ENCODE measurements at regions not wholly inside any gene's neighbourhood (a gene's known extent, or its start where the extent isn't known, plus 50 kb on each side); places are given as distances from the start of the nearest gene placed in this dataset.
"Not testable (repeated sequence)": the region's sequence is repeated elsewhere in the genome, so short reads cannot be mapped to it uniquely, and the experiment has no call there.

- DNase-seq, result no peak
Measured at GRCh38 chr19:28305513-28305912, 907.4 kb downstream of the UQCRFS1 start.

GRCh38 chr19:28303502-28303901 lies 909.4 kb downstream of the UQCRFS1 start:
- no peak for DNase-seq

- no peak for DNase-seq
Measured at GRCh38 chr19:28301961-28302360, 911.0 kb downstream of the UQCRFS1 start.

GRCh38 chr19:28301463-28301862 lies 911.5 kb downstream of the UQCRFS1 start:
- DNase-seq, result no peak

GRCh38 chr19:28299649-28300048 lies 913.3 kb downstream of the UQCRFS1 start:
- DNase-seq, result no peak

GRCh38 chr19:28297586-28298157 lies 915.3 kb downstream of the UQCRFS1 start:
- DNase-seq, result no peak

GRCh38 chr19:28297036-28297435 lies 915.9 kb downstream of the UQCRFS1 start:
- no peak for DNase-seq

GRCh38 chr19:28296506-28296905 lies 916.4 kb downstream of the UQCRFS1 start:
- DNase-seq, result no peak

GRCh38 chr19:28294975-28295374 lies 918.0 kb downstream of the UQCRFS1 start:
- not testable (repeated sequence) for DNase-seq

- DNase-seq, result no peak
Measured at GRCh38 chr19:28294395-28294794, 918.6 kb downstream of the UQCRFS1 start.

- no peak for DNase-seq
Measured at GRCh38 chr19:28293685-28294084, 919.3 kb downstream of the UQCRFS1 start.

- DNase-seq, result no peak
Measured at GRCh38 chr19:28292822-28293500, 920.0 kb downstream of the UQCRFS1 start.

- no peak for DNase-seq
Measured at GRCh38 chr19:28291874-28292273, 921.1 kb downstream of the UQCRFS1 start.

- DNase-seq, result no peak
Measured at GRCh38 chr19:28290963-28291657, 921.8 kb downstream of the UQCRFS1 start.

GRCh38 chr19:28289295-28290063 lies 923.5 kb downstream of the UQCRFS1 start:
- no peak for DNase-seq

- DNase-seq, result no peak
Measured at GRCh38 chr19:28288572-28289264, 924.2 kb downstream of the UQCRFS1 start.

GRCh38 chr19:28285917-28286316 lies 927.0 kb downstream of the UQCRFS1 start:
- DNase-seq, result no peak

GRCh38 chr19:28285078-28285477 lies 927.9 kb downstream of the UQCRFS1 start:
- DNase-seq, result no peak

GRCh38 chr19:28284389-28284788 lies 928.6 kb downstream of the UQCRFS1 start:
- no peak for DNase-seq

- DNase-seq, result no peak
Measured at GRCh38 chr19:28283592-28283991, 929.4 kb downstream of the UQCRFS1 start.

- no peak for DNase-seq
Measured at GRCh38 chr19:28281676-28282075, 931.3 kb downstream of the UQCRFS1 start.

- DNase-seq, result no peak
Measured at GRCh38 chr19:28264556-28264955, 948.4 kb downstream of the UQCRFS1 start.

- DNase-seq, result no peak
Measured at GRCh38 chr19:28258829-28259228, 954.1 kb downstream of the UQCRFS1 start.
